Activated naive CD4-positive, alpha-beta T cell treated with anti-CD3 and anti-CD28 coated beads, Interleukin-2, amount 10 ng/mL, durations not matched to agents 7 days and 5 days (primary cell): ENCODE measurements at regions not wholly inside any gene's neighbourhood (a gene's known extent, or its start where the extent isn't known, plus 50 kb on each side); places are given as distances from the start of the nearest gene placed in this dataset.

Experiments used
- CTCF ChIA-PET: fragments of 350-600 bp; sonication (Branson Sonifier 250); formaldehyde crosslinking; loops from one replicate; lab custom pipeline; 2021; ENCODE audit warnings: antibody characterized with exemption; lab: Charles Lee
- DNase-seq: peaks from one replicate; pipeline ENCODE4 v3.0.0-alpha.2; 2020
- H3K27ac Mint-ChIP-seq: one replicate; pipeline ENCODE4 v1.8.0; 2021; ENCODE audit warnings: mild to moderate bottlenecking, moderate library complexity, mixed read lengths
- H3K27me3 Mint-ChIP-seq: one replicate; pipeline ENCODE4 v1.8.0; 2021; ENCODE audit warnings: mild to moderate bottlenecking, mixed read lengths
- H3K36me3 Mint-ChIP-seq: one replicate; pipeline ENCODE4 v1.8.0; 2021; ENCODE audit warnings: mixed read lengths
- H3K4me1 Mint-ChIP-seq: one replicate; pipeline ENCODE4 v1.8.0; 2021; ENCODE audit warnings: mixed read lengths
- H3K4me3 Mint-ChIP-seq: one replicate; pipeline ENCODE4 v1.8.0; 2021; ENCODE audit warnings: mild to moderate bottlenecking, moderate library complexity, mixed read lengths
- H3K9me3 Mint-ChIP-seq: one replicate; pipeline ENCODE4 v1.8.0; 2021; ENCODE audit warnings: mixed read lengths

- no peak overlapping the region for H3K4me3 Mint-ChIP-seq
- no peaks in the 10 kb centered on the region for H3K9me3 Mint-ChIP-seq
- H3K36me3 Mint-ChIP-seq = no peaks in the 10 kb centered on the region
- CTCF ChIA-PET = no interaction called here
- DNase-seq = no peak
- no peak overlapping the region for H3K27ac Mint-ChIP-seq
- no peaks in the 10 kb centered on the region for H3K27me3 Mint-ChIP-seq
- H3K4me1 Mint-ChIP-seq = no peaks in the 10 kb centered on the region
Measured at GRCh38 chr2:6314218-6314960, 551.3 kb downstream of the CMPK2 start.

- Mint-ChIP-seq H3K27me3 (no peaks in the 10 kb centered on the region), H3K9me3 (peaks cover 9% of the 10 kb centered on the region), H3K4me3 (no peak overlapping the region), H3K27ac (no peak overlapping the region), H3K36me3 (no peaks in the 10 kb centered on the region), H3K4me1 (no peaks in the 10 kb centered on the region)
- DNase-seq = no peak
- CTCF ChIA-PET = no interaction called here
Measured at GRCh38 chr2:6325616-6326015, 540.1 kb downstream of the CMPK2 start.

- Mint-ChIP-seq H3K36me3 (no peaks in the 10 kb centered on the region), H3K4me1 (no peaks in the 10 kb centered on the region), H3K27ac (no peak overlapping the region), H3K9me3 (peaks cover 13% of the 10 kb centered on the region), H3K27me3 (no peaks in the 10 kb centered on the region), H3K4me3 (no peak overlapping the region)
- DNase-seq = no peak
- CTCF ChIA-PET = no interaction called here
Measured at GRCh38 chr2:6326958-6327357, 538.7 kb downstream of the CMPK2 start.

- no peaks in the 10 kb centered on the region for H3K4me1 Mint-ChIP-seq
- no peaks in the 10 kb centered on the region for H3K9me3 Mint-ChIP-seq
- no peaks in the 10 kb centered on the region for H3K36me3 Mint-ChIP-seq
- no peaks in the 10 kb centered on the region for H3K27me3 Mint-ChIP-seq
- no peak overlapping the region for H3K4me3 Mint-ChIP-seq
- CTCF ChIA-PET = no interaction called here
- H3K27ac Mint-ChIP-seq = no peak overlapping the region
- DNase-seq = no peak
Measured at GRCh38 chr2:6336752-6337471, 528.8 kb downstream of the CMPK2 start.

GRCh38 chr2:6337472-6337820, 528.3 kb downstream of the CMPK2 start:
- Mint-ChIP-seq H3K36me3 (no peaks in the 10 kb centered on the region), H3K9me3 (no peaks in the 10 kb centered on the region), H3K27ac (no peak overlapping the region), H3K4me1 (no peaks in the 10 kb centered on the region), H3K4me3 (no peak overlapping the region), H3K27me3 (no peaks in the 10 kb centered on the region)
- CTCF ChIA-PET = no interaction called here
- DNase-seq = no peak

- CTCF ChIA-PET = no interaction called here
- H3K4me1 Mint-ChIP-seq = no peaks in the 10 kb centered on the region
- no peak overlapping the region for H3K27ac Mint-ChIP-seq
- no peak overlapping the region for H3K4me3 Mint-ChIP-seq
- H3K36me3 Mint-ChIP-seq = no peaks in the 10 kb centered on the region
- DNase-seq = no peak
- peaks cover 2% of the 10 kb centered on the region for H3K9me3 Mint-ChIP-seq
- H3K27me3 Mint-ChIP-seq = no peaks in the 10 kb centered on the region
Measured at GRCh38 chr2:6341588-6342129, 524.0 kb downstream of the CMPK2 start.

GRCh38 chr2:6342273-6342920, 523.3 kb downstream of the CMPK2 start:
- Mint-ChIP-seq H3K27me3 (no peaks in the 10 kb centered on the region), H3K4me3 (no peak overlapping the region), H3K4me1 (no peaks in the 10 kb centered on the region), H3K9me3 (peaks cover 2% of the 10 kb centered on the region), H3K27ac (no peak overlapping the region), H3K36me3 (no peaks in the 10 kb centered on the region)
- DNase-seq = no peak
- CTCF ChIA-PET = no interaction called here

GRCh38 chr2:6343076-6343475, 522.6 kb downstream of the CMPK2 start:
- CTCF ChIA-PET = no interaction called here
- Mint-ChIP-seq H3K36me3 (no peaks in the 10 kb centered on the region), H3K27ac (no peak overlapping the region), H3K4me1 (no peaks in the 10 kb centered on the region), H3K27me3 (no peaks in the 10 kb centered on the region), H3K9me3 (peaks cover 2% of the 10 kb centered on the region), H3K4me3 (no peak overlapping the region)
- no peak for DNase-seq

- no peak overlapping the region for H3K4me3 Mint-ChIP-seq
- H3K4me1 Mint-ChIP-seq = no peaks in the 10 kb centered on the region
- no peaks in the 10 kb centered on the region for H3K9me3 Mint-ChIP-seq
- CTCF ChIA-PET = no interaction called here
- DNase-seq = no peak
- no peaks in the 10 kb centered on the region for H3K27me3 Mint-ChIP-seq
- no peaks in the 10 kb centered on the region for H3K36me3 Mint-ChIP-seq
- H3K27ac Mint-ChIP-seq = no peak overlapping the region
Measured at GRCh38 chr2:6352247-6352646, 513.5 kb downstream of the CMPK2 start.

- Mint-ChIP-seq H3K9me3 (no peaks in the 10 kb centered on the region), H3K27ac (no peak overlapping the region), H3K36me3 (no peaks in the 10 kb centered on the region), H3K4me3 (no peak overlapping the region), H3K27me3 (no peaks in the 10 kb centered on the region), H3K4me1 (no peaks in the 10 kb centered on the region)
- CTCF ChIA-PET = interaction anchor here (0.6 kb wide), 1 partner anchor 1437 kb away, joined by 3 read pairs; no protein-coding TSS in a partner anchor
- no peak for DNase-seq
Measured at GRCh38 chr2:6352906-6353515, 512.7 kb downstream of the CMPK2 start.

GRCh38 chr2:6353669-6354068, 512.0 kb downstream of the CMPK2 start:
- CTCF ChIA-PET = interaction anchor here (0.6 kb wide), 2 partner anchors 282 to 1438 kb away, joined by 3 read pairs; no protein-coding TSS in a partner anchor
- Mint-ChIP-seq H3K9me3 (no peaks in the 10 kb centered on the region), H3K36me3 (no peaks in the 10 kb centered on the region), H3K27ac (no peak overlapping the region), H3K4me1 (no peaks in the 10 kb centered on the region), H3K4me3 (no peak overlapping the region), H3K27me3 (no peaks in the 10 kb centered on the region)
- no peak for DNase-seq

- H3K9me3 Mint-ChIP-seq = no peaks in the 10 kb centered on the region
- DNase-seq = no peak
- H3K27ac Mint-ChIP-seq = no peak overlapping the region
- no peaks in the 10 kb centered on the region for H3K27me3 Mint-ChIP-seq
- H3K36me3 Mint-ChIP-seq = no peaks in the 10 kb centered on the region
- H3K4me3 Mint-ChIP-seq = no peak overlapping the region
- CTCF ChIA-PET = no interaction called here
- H3K4me1 Mint-ChIP-seq = no peaks in the 10 kb centered on the region
Measured at GRCh38 chr2:6354546-6354945, 511.2 kb downstream of the CMPK2 start.

GRCh38 chr2:6355886-6356761, 509.6 kb downstream of the CMPK2 start:
- no peaks in the 10 kb centered on the region for H3K4me1 Mint-ChIP-seq
- no peak overlapping the region for H3K4me3 Mint-ChIP-seq
- no peaks in the 10 kb centered on the region for H3K9me3 Mint-ChIP-seq
- DNase-seq = no peak
- no peak overlapping the region for H3K27ac Mint-ChIP-seq
- CTCF ChIA-PET = no interaction called here
- no peaks in the 10 kb centered on the region for H3K27me3 Mint-ChIP-seq
- no peaks in the 10 kb centered on the region for H3K36me3 Mint-ChIP-seq
